ENCODE measurements at regions not wholly inside any gene's neighbourhood (a gene's known extent, or its start where the extent isn't known, plus 50 kb on each side); places are given as distances from the start of the nearest gene placed in this dataset.

GRCh38 chr6:11392778-11393507 is 144.6 kb upstream of the TMEM170B start (continued):
- TF ChIP-seq SIN3B (IDR thresholded peaks at IDR 0.05; ENCODE audit: low read length) (no peak), ZNF407 (CRISPR knock-in tag; IDR thresholded peaks at IDR 0.05; ENCODE audit: not compliant biosample characterization) (no peak), ZNF513 (CRISPR knock-in tag; conservative IDR thresholded peaks at IDR 0.05) (no peak), ZNF460 (CRISPR knock-in tag; IDR thresholded peaks at IDR 0.05; ENCODE audit: borderline replicate concordance) (no peak; the same call in 1 of the 2 replicates), ZNF326 (CRISPR knock-in tag; IDR thresholded peaks at IDR 0.05; ENCODE audit: borderline replicate concordance) (no peak), RBM39 (IDR thresholded peaks at IDR 0.05; ENCODE audit: low read depth, low read length, poor library complexity, severe bottlenecking) (no peak), ZFP91 (CRISPR knock-in tag; IDR thresholded peaks at IDR 0.05; ENCODE audit: borderline replicate concordance) (peak; percentile 87), ZNF816 (CRISPR knock-in tag; IDR thresholded peaks at IDR 0.05; ENCODE audit: borderline replicate concordance) (0 out of 2 replicates have a peak, but pooled peaks have one; percentile 28), ZBED4 (CRISPR knock-in tag; IDR thresholded peaks at IDR 0.05; ENCODE audit: borderline replicate concordance) (no peak), GZF1 (CRISPR knock-in tag; IDR thresholded peaks at IDR 0.05) (peak; percentile 84), ATF4 (CRISPR knock-in tag; IDR thresholded peaks at IDR 0.05) (peak; percentile 78 to 99; a peak in 3 of 4 replicates)

All from HepG2 (cell line).